ENCODE measurements at regions not wholly inside any gene's neighbourhood (a gene's known extent, or its start where the extent isn't known, plus 50 kb on each side); places are given as distances from the start of the nearest gene placed in this dataset.

- TF ChIP-seq ZNF449 (tag by site-specific recombination; IDR thresholded peaks at IDR 0.05) (no peak), ZNF354C (tag by site-specific recombination; IDR thresholded peaks at IDR 0.05; ENCODE audit: borderline replicate concordance, low read depth) (no peak), ZNF211 (tag by site-specific recombination; IDR thresholded peaks at IDR 0.05; ENCODE audit: low read depth) (no peak), CTCF (tag by site-specific recombination; IDR thresholded peaks at IDR 0.05) (no peak), ZNF549 (tag by site-specific recombination; IDR thresholded peaks at IDR 0.05) (no peak), ZNF473 (tag by site-specific recombination; IDR thresholded peaks at IDR 0.05) (no peak), ZBTB49 (tag by site-specific recombination; IDR thresholded peaks at IDR 0.05; ENCODE audit: low read depth) (no peak), ZNF2 (tag by site-specific recombination; IDR thresholded peaks at IDR 0.05) (no peak)
These were observed 1037.9 kb downstream of the EFNB2 start for GRCh38 chr13:105497597-105497996.
